HuH-7 (cell line): ENCODE measurements at regions not wholly inside any gene's neighbourhood (a gene's known extent, or its start where the extent isn't known, plus 50 kb on each side); places are given as distances from the start of the nearest gene placed in this dataset.

ENCODE experiments used
- DNase-seq: peaks from one replicate; pipeline ENCODE4 v3.0.0; 2011; ENCODE audit warnings: low spot score

DNA sequence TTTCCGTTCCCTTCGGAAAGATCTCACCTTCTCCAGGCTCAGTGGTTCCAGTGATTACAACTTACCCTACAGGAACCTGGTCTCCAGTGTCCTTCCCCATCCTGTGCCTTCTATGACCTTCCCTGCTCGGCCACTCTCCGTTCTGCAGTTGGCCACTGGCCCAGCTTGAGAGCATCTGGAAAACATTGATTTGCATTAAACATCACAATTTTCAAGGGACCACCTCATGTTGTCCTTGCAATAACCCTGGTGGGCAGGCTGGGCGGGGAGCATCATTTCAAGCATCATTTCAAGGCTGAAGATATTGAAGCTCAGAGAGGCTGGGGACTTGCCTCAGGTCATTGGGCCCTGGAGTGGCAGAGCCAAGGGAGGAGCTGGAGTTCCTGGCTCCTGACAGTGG lies 177.4 kb downstream of the SEC61B start:
- DNase-seq = no peak

DNA sequence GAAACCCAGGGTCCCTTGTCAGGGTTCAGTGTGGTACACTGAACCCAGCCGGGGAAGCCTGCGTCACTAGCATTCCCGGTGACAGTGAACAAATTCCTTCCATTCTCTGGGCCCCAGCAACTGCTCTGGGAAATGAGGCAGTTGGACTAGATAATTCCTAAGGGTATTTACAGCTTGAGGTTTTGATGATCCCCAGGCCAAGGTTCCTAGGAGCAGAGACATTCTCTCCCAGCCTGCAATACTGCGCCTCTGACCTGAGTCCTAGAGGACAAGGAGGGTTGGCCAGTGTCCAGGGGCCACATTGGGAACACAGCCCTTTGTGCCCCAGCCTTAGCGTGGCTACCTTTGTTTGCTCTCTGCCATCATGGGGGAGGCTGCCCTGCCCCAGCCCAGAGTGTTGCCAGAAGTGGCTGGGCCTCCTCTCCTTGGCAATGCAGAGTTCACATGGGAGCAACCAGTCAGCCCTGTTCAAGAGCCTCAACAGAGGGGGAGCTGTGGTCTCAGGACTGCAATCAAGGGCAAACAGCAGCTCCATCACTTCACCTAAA lies 178.2 kb downstream of the SEC61B start:
- no peak for DNase-seq

DNA sequence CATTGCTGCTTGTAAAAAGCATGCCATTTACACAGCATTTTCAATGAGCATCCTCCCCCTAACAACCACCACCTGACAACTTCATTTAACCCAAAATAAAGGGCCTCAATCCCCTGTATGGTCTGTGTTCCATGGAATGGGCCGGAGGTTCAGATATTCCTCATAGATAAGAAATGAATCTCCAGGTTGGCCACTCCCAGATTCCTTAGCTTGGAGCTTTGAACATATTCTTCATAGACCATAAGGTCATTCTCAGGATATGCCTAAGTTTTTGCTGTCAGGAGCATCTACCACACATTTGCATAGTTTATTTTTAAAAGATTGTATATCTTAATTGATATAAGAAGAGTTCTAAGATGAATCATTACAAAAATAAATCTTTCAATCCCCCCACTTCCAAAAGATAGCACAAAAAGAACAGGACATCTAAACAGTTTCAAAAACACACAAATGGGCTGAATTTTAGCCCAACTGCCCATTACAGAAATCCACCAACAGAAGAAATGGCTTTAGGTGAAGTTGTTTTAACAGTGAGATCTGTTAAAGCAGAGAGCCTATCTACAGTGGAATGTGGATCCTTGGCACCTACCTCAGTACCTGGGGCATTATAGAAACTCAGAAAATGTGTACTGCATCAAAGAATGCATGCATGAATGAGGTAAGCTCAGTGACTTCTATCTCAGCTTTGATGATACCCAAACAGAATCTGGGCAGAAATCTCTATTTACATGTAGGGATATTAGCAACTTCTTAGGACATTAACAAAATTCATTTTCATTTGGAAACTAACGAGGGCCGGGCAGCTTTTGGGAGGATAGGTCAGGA lies 179.8 kb downstream of the SEC61B start:
- DNase-seq = no peak

DNA sequence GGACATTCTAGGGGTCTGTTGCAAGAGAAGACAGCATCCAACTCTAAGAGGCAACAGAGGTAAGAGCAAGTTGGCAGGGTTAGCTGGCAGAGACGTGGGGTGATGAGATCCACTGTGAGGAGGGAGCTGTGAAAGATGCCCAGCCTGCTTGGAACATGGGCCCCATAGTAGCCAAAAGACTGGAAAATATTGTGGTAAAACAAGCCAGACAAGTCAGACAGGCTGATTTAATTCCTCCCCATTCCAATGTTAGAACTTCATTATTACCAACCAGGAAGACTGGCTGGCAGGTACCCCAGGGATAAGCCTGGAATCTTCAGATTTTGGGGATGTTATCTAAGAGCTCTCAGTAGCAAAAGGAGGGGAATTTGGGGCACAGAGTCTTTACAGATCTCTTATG lies 181.3 kb downstream of the SEC61B start:
- DNase-seq = no peak

DNA sequence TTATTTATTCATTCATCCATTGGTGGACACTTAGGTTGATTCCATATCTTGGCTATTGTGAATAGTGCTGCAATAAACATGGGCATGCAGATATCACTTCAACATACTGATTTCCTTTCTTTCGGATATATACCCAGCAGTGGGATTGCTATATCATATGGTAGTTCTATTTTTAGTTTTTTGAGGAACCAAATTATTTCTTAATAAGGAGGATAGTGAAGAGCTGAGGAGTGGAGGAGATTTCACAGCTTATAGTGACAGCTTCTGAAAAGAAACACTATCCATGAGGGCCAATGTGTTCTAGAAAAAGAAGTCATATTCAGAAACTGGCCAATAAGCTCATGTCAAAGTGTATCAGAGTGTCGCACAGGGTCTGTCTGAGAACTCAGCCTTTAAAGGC lies 183.3 kb downstream of the SEC61B start:
- DNase-seq = no peak

DNA sequence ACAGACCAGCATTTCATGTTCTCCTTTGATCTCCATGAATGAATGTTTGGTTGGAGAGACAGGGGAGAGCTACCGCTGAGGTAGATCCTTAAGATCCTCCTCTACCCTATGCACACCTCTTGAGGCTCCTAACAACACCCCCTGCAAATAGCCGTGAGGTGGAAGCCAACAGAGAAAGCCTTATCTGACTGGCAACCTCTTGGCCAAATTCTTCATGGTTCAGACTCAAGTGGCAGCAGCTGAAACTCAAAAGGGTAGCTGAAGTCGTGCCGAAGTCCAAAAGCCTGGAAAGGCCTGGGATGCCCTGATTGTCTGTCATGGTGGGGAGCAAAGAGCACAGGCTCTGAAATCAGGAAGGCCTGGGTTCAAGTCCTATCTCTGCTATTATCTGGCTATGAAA lies 184.9 kb downstream of the SEC61B start:
- no peak for DNase-seq

DNA sequence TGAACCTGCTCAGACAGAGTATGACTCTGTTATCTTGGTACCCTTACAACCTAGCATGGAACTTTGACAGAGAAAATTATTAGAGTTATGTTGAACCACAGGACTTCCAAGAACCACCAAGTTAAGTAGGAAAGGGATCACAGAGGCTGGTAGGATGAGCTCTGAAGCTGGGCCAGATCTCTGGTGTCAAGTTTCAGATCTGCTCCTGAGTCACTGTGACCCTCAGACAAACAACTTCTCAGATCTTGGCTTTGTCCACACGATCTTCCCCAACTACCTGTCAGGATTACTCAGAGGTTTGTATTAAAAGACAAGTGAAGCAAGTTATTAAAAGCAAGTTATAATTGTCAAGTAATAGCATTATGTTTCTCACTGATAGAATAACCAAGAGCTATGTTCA lies 189.0 kb downstream of the SEC61B start:
- no peak for DNase-seq

DNA sequence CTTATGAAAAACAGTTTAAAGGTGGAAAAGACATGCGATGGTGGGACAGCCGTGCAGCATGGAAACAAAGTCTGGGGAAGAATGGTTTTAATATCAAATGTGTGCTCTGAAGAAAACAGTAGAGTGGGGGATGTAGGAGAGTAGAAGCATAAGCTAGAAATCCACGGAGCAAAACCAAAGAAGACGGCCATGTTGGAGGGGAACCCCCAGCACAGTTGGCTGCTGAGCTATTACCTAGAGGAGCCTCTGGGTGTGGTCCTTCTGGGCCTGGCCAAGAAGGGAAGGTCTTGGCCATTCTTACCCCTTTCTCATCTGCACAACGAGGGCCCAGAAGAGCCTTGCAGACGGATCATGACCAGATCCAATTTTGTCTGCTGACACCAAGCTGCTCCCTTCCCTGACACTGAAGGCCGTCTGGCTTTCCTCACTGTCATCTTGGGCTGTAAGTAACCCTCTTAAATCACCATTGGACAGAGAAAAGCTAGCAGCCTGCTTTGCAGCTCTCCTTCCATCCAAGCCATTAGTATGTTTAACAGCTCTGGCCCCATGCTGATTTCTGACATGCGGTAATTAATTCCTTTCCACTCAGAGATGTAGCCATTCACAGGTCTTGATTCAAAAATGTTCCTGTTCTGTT lies 189.5 kb downstream of the SEC61B start:
- DNase-seq = no peak

DNA sequence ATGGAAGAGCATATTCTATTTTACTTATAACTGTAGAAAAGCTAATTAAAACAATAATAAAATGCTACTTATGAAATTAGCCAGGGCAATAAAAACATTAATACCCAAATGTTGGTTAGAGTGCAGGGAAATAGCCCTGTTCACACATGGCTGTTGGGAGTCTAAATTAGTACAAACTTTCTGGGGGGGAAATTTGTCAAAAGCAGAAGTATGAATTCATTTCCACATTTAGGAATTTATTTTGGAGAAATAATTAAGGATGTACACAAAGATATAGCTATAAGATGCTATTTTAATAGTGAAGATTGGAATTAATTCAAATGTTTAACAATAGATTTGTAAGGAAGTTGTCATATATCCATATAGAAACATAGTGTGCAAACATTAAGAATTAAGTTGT lies 190.5 kb downstream of the SEC61B start:
- DNase-seq = no peak

DNA sequence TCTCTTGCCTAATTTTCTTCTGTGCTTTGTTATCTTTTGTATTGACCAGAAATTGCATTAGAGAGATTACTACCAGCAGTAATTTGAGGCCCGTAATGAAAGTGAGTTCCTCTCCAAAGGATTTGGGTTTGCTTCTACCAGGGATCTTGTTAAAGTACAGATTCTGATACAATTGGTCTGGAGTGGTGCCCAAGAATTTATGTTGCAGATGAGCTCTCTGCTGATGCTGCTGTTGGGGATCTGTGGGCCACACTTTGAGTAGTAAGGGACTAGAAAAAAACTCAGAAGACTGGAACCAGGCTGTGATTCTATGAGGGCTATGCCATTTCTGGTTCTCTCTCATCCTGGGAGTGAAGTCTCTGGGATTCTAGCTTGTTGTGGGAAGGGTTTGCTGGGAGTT lies 192.2 kb downstream of the SEC61B start:
- DNase-seq = no peak

DNA sequence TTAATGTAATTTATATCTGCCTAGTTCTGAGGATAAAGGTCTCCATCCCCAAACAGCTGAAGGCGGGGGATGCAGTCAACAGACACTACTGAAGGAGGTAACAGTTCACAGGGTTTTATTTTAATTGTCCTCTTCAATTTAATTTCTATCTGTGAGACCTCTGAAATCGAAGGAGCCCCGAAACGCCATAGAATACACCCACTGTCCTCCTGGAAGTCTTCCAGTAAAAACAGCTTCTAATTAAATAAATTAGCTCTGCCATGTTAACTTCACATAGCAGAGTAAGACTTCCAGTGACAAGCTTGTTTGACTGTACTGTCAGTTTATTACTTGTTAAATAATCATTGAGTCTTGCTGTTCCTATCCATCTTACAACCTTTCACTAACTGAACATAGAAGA lies 193.5 kb downstream of the SEC61B start:
- DNase-seq = no peak

DNA sequence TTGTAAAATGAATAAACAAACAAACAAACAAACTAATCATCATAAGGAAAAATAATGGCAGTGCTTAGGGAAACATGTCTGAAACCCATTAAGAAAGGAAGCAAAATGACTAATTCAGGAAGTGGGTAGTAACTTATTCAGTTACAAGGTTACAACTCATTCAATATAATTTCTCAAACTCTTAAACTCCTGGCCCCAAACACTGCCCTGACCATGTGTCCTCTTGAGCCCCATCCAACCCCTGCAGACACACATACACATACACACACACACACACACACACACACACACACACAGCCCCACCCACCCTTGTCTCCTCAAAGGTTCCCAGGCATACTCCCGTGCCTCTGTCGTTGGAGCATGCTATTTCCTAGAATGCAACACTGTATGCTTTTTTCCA lies 193.9 kb downstream of the SEC61B start:
- no peak for DNase-seq

DNA sequence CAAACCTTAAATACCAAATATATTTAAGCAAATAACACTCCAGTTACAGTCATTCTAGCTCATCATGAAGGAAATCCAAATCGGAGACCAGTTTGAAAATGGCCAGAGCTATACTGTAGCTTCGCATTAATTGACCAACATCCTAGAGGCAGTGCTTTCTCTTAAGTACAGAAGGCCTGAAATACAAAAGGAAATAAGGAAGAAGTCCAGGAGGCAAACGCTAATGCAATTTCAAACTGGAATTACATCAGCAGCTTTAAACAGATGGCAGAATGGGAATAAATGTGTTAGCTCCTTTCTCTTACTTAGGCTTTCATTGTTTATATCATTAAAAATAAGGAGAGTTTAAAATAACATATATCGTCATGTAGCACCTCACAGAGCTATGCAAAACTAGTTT lies 197.0 kb downstream of the SEC61B start:
- no peak for DNase-seq

DNA sequence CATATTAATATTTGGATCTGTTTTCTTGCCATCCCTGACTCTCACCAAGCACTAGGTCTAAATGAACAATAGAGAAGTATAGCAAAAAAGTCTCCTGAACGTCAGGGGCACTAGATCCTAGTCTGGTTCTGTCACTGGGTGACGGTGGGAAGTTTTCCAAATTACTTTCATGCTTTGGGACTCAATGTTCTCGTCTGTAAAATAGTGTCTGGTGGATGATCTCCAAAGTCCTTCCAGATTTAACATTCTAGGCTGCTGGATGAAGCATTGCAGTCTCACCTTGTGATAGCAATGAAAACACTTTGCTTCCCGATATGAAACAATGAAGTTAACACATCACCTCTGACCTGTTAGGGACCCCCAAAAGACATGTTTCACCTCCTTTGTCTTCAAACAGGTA lies 199.3 kb downstream of the SEC61B start:
- DNase-seq = no peak

DNA sequence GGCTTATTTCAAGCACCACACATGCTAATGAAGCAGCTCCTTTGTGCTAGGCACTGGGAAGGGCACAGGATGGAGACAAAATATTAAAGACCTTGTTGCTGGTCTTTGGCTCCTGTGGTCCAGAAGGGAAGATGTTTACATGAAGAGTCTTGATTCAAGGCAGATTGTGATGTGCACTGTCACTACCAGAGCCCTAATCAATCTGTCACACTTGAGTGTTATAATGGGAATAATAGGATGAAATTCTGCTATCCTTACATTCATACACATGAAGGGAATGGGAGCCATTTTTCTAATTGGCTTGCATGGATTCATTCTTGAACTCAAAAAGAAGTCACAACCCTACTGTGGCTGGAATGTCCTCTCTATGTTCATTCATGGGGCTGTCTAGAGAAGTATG lies 203.0 kb downstream of the SEC61B start:
- DNase-seq = no peak

DNA sequence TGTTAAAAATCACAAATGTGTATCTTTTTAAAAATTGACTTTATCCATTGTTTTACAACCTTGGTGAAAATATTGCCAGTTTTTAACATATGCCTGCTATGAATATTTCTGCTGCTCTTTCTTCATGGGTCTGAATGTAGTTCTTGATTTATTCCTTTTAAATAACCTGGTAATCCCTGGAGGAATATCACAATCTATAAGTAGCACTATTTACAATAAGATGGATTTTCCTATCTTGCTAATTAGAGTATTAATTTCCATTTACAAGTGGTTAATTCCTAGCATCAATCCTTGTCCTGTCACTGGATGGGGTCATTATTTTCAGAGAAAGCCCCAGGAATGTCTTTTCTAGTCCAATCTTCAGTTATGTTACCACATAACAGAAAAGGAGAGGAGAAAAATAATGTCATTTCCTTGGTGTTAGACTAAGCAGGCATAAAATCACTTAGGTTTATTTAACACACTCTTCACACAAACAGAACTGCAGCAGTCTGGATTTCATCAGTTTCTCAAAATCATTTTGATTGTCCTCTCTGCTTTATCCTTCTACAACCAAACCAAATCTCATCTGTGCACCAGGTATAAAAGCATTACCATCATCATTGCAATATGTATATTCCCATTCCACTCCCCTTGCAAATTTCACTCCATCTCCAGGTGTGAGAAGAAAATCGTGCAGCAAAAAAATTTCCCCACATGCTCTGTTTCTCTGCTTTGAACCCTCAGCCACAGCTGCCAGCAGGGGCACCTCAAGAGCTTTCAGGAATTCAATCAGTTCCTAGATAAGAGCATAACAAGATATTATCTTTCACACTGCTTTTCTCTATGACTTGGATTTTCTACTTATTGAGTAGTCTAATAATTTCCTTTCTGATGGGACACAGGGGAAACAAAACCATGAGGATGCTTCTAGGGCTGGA lies 204.1 kb downstream of the SEC61B start:
- no peak for DNase-seq

DNA sequence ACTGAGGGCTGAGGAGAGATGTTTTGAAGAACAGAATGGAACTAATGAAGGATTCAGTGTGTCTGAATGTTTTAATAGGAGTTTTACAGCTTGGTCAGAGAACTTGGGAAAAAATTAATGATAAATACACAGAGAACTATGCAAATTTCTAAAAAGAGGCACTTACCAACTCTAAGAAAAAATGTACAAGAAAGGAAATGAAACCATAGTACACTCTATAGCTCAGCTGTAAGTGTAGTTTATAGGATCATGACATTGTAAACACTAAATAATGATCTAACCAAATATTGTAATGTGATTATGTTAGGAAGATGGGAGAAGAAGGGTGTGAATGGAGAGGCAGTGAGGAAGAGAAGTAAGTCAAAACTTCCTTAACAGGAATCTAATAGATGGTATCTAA lies 205.2 kb downstream of the SEC61B start:
- DNase-seq = no peak

DNA sequence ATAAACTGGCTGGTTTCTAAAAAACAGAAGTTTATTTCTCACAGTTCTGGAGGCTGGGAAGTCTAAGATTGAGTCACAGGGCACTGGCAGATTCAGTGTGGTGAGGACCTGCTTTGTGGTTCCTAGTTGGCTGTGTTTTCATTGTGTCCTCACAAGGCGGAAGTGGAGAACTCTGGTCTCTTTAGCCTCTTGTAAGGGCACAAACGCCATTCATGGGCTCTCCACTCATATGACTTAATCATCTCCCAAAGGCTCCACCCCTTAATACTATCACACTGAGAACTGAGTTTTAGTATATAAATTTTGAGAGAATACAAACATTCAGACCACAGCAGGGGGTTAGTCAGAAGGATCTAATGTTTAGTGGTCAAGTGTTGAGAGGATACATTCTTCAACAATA lies 208.2 kb downstream of the SEC61B start:
- DNase-seq = no peak

DNA sequence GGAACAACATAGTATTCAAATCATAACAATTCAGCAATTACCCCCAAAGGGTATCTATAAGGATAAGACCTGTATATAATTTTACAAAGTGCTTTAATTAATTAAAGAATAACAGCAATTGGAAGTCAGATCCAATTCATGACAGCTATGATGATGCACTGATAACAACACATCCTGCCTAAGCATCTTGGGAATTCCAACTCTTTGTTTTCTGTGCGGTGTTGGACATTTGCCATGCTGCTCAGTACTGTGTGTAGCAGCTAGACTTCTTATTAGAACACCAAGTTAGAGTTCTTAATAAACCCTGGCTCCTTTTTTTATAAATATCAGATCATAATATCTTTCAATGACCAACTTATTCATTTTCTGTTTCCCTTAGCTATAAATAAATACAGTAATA lies 209.0 kb downstream of the SEC61B start:
- DNase-seq = no peak

DNA sequence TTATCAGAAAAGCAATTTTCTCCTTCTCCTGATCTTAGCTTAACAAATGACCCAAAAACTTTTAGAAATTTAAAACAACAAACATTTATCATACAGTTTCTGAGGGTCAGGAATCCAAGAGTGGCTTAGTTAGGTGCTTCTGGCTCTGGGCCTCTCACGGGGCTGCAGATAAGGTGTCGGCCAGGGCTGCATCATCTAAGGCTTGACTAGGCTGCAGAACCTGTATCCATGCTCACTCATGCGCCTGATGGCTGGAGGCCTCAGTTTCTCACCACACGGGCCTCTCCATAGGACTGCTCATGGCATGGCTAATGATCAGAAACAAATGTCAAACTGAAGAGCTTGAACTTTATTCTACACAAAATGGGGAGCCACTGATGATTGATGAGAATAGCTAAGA lies 210.0 kb downstream of the SEC61B start:
- no peak for DNase-seq

DNA sequence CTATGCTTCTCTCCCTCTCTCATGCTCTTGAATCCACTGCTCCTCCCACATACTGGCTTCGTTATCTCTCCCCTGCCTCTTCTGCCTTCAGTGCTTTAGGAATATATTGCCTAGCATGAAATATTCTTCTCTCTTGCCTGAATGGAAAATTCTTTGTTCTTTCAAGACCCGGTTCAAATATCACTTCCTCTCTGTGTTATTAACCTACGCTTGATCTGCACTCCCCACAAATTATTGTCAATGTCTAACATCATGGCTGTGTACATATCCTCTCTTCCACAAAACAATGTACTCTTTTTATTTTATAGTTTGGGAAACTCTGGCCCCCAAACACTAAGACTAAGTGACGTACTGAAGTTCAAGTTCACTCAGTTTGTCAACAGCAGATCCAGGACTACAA lies 211.0 kb downstream of the SEC61B start:
- no peak for DNase-seq

DNA sequence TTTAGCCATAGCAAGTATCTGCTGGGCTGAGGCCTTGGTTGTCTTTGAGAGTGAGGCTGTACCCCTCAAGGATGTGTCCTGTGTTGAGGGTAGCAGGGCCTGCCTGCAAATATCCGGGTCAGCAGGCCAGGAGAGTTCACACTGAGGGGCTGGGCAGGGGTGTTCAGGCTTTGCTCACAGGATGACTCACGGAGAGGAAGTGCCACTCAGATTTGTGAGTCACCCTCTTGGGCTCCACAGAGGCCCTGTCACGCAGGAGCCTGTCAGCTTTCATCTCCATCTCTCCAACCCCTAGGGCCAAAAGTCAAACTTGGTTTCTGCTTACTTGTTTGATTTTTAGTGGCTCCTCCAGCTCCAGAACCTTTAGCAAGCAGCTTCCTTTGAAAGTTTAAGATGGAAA lies 211.5 kb downstream of the SEC61B start:
- no peak for DNase-seq

DNA sequence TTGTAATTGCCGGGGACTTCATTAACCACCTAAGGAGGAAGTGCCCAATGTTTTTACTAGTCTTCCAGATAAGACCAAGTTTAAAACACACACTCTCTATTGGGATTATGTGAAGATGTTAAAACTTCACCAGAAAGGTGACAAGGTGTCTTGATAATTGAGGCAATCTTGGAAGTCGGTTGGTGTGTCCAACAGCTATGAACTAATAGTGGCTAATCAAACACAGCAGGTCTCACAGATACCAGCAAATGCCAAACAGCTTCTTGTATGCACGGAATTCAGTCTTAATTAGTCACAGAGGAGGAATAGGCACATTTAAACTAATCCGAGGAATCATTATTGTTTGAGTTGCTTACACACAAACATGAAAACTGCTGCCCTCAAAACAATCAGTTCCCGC lies 214.5 kb downstream of the SEC61B start:
- no peak for DNase-seq
